AG10803 (cell line): ENCODE measurements at regions not wholly inside any gene's neighbourhood (a gene's known extent, or its start where the extent isn't known, plus 50 kb on each side); places are given as distances from the start of the nearest gene placed in this dataset.
"Not testable (repeated sequence)": the region's sequence is repeated elsewhere in the genome, so short reads cannot be mapped to it uniquely, and the experiment has no call there.

Source experiments
- DNase-seq: peaks from one replicate; pipeline ENCODE4 v3.0.0; 2010; ENCODE audit warnings: low read depth
- H3K4me3 ChIP-seq: 2 replicates; pipeline ENCODE4 v1.5.1; 2011; ENCODE audit warnings: mild to moderate bottlenecking, low read length, control low read depth
- CTCF ChIP-seq: conservative IDR thresholded peaks from 2 replicates; pipeline ENCODE4 v1.5.1; 2011; ENCODE audit warnings: mild to moderate bottlenecking, low read length, control low read depth, inconsistent platforms

GRCh38 chr6:22199771-22200170, 97.1 kb downstream of the PRL start:
- no peak for TF ChIP-seq CTCF
- DNase-seq, result no peak
- no peak overlapping the region for H3K4me3 ChIP-seq

- TF ChIP-seq CTCF, result no peak
- DNase-seq, result no peak
- H3K4me3 ChIP-seq, result no peak overlapping the region
Observed at GRCh38 chr6:22204153-22204552, 92.7 kb downstream of the PRL start.

- no peak for TF ChIP-seq CTCF
- H3K4me3 ChIP-seq, result no peak overlapping the region
- no peak for DNase-seq
Observed at GRCh38 chr6:22205266-22205665, 91.6 kb downstream of the PRL start.

GRCh38 chr6:22206106-22206505, 90.7 kb downstream of the PRL start:
- TF ChIP-seq CTCF, result no peak
- no peak for DNase-seq
- no peak overlapping the region for H3K4me3 ChIP-seq

GRCh38 chr6:22208026-22208425, 88.8 kb downstream of the PRL start:
- TF ChIP-seq CTCF, result no peak
- no peak for DNase-seq
- H3K4me3 ChIP-seq, result no peak overlapping the region

- DNase-seq, result no peak
- no peak overlapping the region for H3K4me3 ChIP-seq
- TF ChIP-seq CTCF, result no peak
Observed at GRCh38 chr6:22214314-22214713, 82.5 kb downstream of the PRL start.

GRCh38 chr6:22215474-22215873, 81.4 kb downstream of the PRL start:
- DNase-seq, H3K4me3 ChIP-seq: not testable (repeated sequence)

- TF ChIP-seq CTCF, result no peak
Observed at GRCh38 chr6:22218410-22218809, 78.4 kb downstream of the PRL start.

More at GRCh38 chr6:22218410-22218809, 78.4 kb downstream of the PRL start:
- no peak overlapping the region for H3K4me3 ChIP-seq
- DNase-seq, result no peak
